ENCODE measurements at regions not wholly inside any gene's neighbourhood (a gene's known extent, or its start where the extent isn't known, plus 50 kb on each side); places are given as distances from the start of the nearest gene placed in this dataset.

GRCh38 chr3:124621498-124621897 lies 108.8 kb upstream of the UMPS start:
- DNase-seq (ENCODE audit: low read depth): no peak
- no peak for TF ChIP-seq CTCF (conservative IDR thresholded peaks at IDR 0.05; ENCODE audit: low read length)
- no peak overlapping the region for H3K4me3 ChIP-seq (ENCODE audit: low read length)

GRCh38 chr3:124625074-124625473 lies 105.2 kb upstream of the UMPS start:
- no peak for DNase-seq (ENCODE audit: low read depth)
- no peak for TF ChIP-seq CTCF (conservative IDR thresholded peaks at IDR 0.05; ENCODE audit: low read length)

GRCh38 chr3:124627501-124627908 lies 102.7 kb upstream of the UMPS start:
- no peak for DNase-seq (ENCODE audit: low read depth)
- no peak for TF ChIP-seq CTCF (conservative IDR thresholded peaks at IDR 0.05; ENCODE audit: low read length)
- H3K4me3 ChIP-seq (ENCODE audit: low read length): no peak overlapping the region

More at GRCh38 chr3:124625074-124625473, 105.2 kb upstream of the UMPS start:
- no peak overlapping the region for H3K4me3 ChIP-seq (ENCODE audit: low read length)

GRCh38 chr3:124628863-124629262 lies 101.4 kb upstream of the UMPS start:
- TF ChIP-seq CTCF (conservative IDR thresholded peaks at IDR 0.05; ENCODE audit: low read length): no peak
- no peak overlapping the region for H3K4me3 ChIP-seq (ENCODE audit: low read length)
- DNase-seq (ENCODE audit: low read depth): no peak

GRCh38 chr3:124629497-124629896 lies 100.8 kb upstream of the UMPS start:
- H3K4me3 ChIP-seq (ENCODE audit: low read length): no peak overlapping the region
- TF ChIP-seq CTCF (conservative IDR thresholded peaks at IDR 0.05; ENCODE audit: low read length): no peak
- DNase-seq (ENCODE audit: low read depth): no peak

- no peak overlapping the region for H3K4me3 ChIP-seq (ENCODE audit: low read length)
- DNase-seq (ENCODE audit: low read depth): no peak
- TF ChIP-seq CTCF (conservative IDR thresholded peaks at IDR 0.05; ENCODE audit: low read length): no peak
These were observed 99.3 kb upstream of the UMPS start for GRCh38 chr3:124630960-124631359.

- no peak for DNase-seq (ENCODE audit: low read depth)
- no peak for TF ChIP-seq CTCF (conservative IDR thresholded peaks at IDR 0.05; ENCODE audit: low read length)
- H3K4me3 ChIP-seq (ENCODE audit: low read length): no peak overlapping the region
These were observed 98.5 kb upstream of the UMPS start for GRCh38 chr3:124631727-124632126.
